CD14-positive monocyte (primary cell): ENCODE measurements at regions not wholly inside any gene's neighbourhood (a gene's known extent, or its start where the extent isn't known, plus 50 kb on each side); places are given as distances from the start of the nearest gene placed in this dataset.

Experiments
- DNase-seq, 3 donors: peaks; one replicate each; pipeline ENCODE4 v3.0.0-alpha.2; 2011 to 2022
- H2AFZ ChIP-seq: 2 replicates; pipeline ENCODE4 v1.6.0; 2012; ENCODE audit warnings: mild to moderate bottlenecking, low read depth, low read length, inconsistent platforms; ENCODE audit not compliant: insufficient read depth, poor library complexity, severe bottlenecking
- H3K27ac ChIP-seq, 2 donors: 1 replicate in 1 of 2; 2 replicates in 1 of 2; pipeline ENCODE4 v1.5.1; 2012 to 2013; ENCODE audit warnings: low read length in 2 of 2, control low read depth in 1 of 2, inconsistent platforms in 1 of 2, low read depth in 1 of 2, mild to moderate bottlenecking in 1 of 2
- H3K27me3 ChIP-seq, 2 donors: one replicate each; pipeline versions ENCODE4 v1.6.0 to v1.6.1; 2011 to 2013; ENCODE audit warnings: low read length in 2 of 2; ENCODE audit not compliant: control insufficient read depth in 2 of 2, insufficient read depth in 2 of 2
- H3K36me3 ChIP-seq, 2 donors: replicated peaks in 1 of 2; 1 replicate in 1 of 2; 2 replicates in 1 of 2; pipeline versions ENCODE4 v1.5.1 to v1.6.1; 2012 to 2013; ENCODE audit warnings: low read length in 2 of 2, control low read depth in 1 of 2, inconsistent platforms in 1 of 2, mild to moderate bottlenecking in 1 of 2; ENCODE audit not compliant: insufficient read depth in 2 of 2, control insufficient read depth in 1 of 2
- H3K4me1 ChIP-seq, 2 donors: 1 replicate in 1 of 2; 2 replicates in 1 of 2; pipeline versions ENCODE4 v1.5.1 to v1.6.1; 2012 to 2013; ENCODE audit warnings: low read length in 2 of 2, control low read depth in 1 of 2, inconsistent platforms in 1 of 2, mild to moderate bottlenecking in 1 of 2, moderate library complexity in 1 of 2; ENCODE audit not compliant: insufficient read depth in 2 of 2, control insufficient read depth in 1 of 2
- H3K4me2 ChIP-seq: replicated peaks from 2 replicates; pipeline ENCODE3; 2012; ENCODE audit warnings: low read length, moderate library complexity, mild to moderate bottlenecking; ENCODE audit not compliant: poor library complexity, severe bottlenecking; ENCODE audit errors: extremely low read depth
- H3K4me3 ChIP-seq, 3 experiments: fragments of 200-600 bp in 1 of 3; sonication (generic) in 1 of 3; replicated peaks in 1 of 3; 1 replicate in 2 of 3; 2 replicates in 1 of 3; pipeline ENCODE4 v1.5.1; 2011 to 2013; ENCODE audit warnings: low read length in 3 of 3, mild to moderate bottlenecking in 3 of 3, control low read depth in 2 of 3, low read depth in 2 of 3, inconsistent platforms in 1 of 3, moderate library complexity in 1 of 3
- H3K79me2 ChIP-seq: 2 replicates; pipeline ENCODE4 v1.6.0; 2012; ENCODE audit warnings: mild to moderate bottlenecking, control low read depth, inconsistent platforms, low read length, moderate library complexity; ENCODE audit not compliant: insufficient read depth
- H3K9ac ChIP-seq: 2 replicates; pipeline ENCODE4 v1.6.0; 2017; ENCODE audit warnings: low read length, mild to moderate bottlenecking; ENCODE audit not compliant: insufficient read depth, poor library complexity, severe bottlenecking
- H3K9me3 ChIP-seq, 2 donors: replicated peaks in 1 of 2; 1 replicate in 1 of 2; 2 replicates in 1 of 2; pipeline versions ENCODE4 v1.5.1 to v1.6.1; 2012 to 2013; ENCODE audit warnings: low read length in 2 of 2, control low read depth in 1 of 2; ENCODE audit not compliant: control insufficient read depth in 1 of 2, insufficient read depth in 1 of 2
- H4K20me1 ChIP-seq: 2 replicates; pipeline ENCODE4 v1.6.0; 2012; ENCODE audit warnings: mild to moderate bottlenecking, low read length, control low read depth, moderate library complexity; ENCODE audit not compliant: insufficient read depth
- H3K27ac Mint-ChIP-seq, 7 donors: one replicate each; pipeline ENCODE4 v1.8.0; 2020; ENCODE audit warnings: mild to moderate bottlenecking in 7 of 7, mixed read lengths in 7 of 7, moderate library complexity in 6 of 7, inconsistent platforms in 2 of 7
- H3K27me3 Mint-ChIP-seq, 3 donors: one replicate each; pipeline ENCODE4 v1.8.0; 2021 to 2022; ENCODE audit warnings: low read depth in 3 of 3, mild to moderate bottlenecking in 3 of 3, mixed read lengths in 3 of 3, moderate library complexity in 3 of 3, inconsistent platforms in 1 of 3
- H3K36me3 Mint-ChIP-seq, 2 donors: one replicate each; pipeline ENCODE4 v1.8.0; 2020; ENCODE audit warnings: mixed read lengths in 2 of 2, inconsistent platforms in 1 of 2, mild to moderate bottlenecking in 1 of 2
- H3K4me1 Mint-ChIP-seq: one replicate; pipeline ENCODE4 v1.8.0; 2020; ENCODE audit warnings: mild to moderate bottlenecking, mixed read lengths
- H3K4me3 Mint-ChIP-seq, 2 donors: one replicate each; pipeline ENCODE4 v1.8.0; 2020; ENCODE audit warnings: mild to moderate bottlenecking in 2 of 2, mixed read lengths in 2 of 2, moderate library complexity in 1 of 2
- H3K9me3 Mint-ChIP-seq, 7 donors: one replicate each; pipeline ENCODE4 v1.8.0; 2020 to 2022; ENCODE audit warnings: mixed read lengths in 7 of 7, mild to moderate bottlenecking in 6 of 7, moderate library complexity in 6 of 7, inconsistent platforms in 2 of 7
- CTCF ChIP-seq: fragments of 200-600 bp; IDR thresholded peaks from one replicate; pipeline ENCODE4 v1.8.0; 2022; ENCODE audit warnings: antibody characterized with exemption, mild to moderate bottlenecking
- WGBS: methylation state at CpG from one replicate; pipeline ENCODE4 v1.1.5; 2013; ENCODE audit warnings: missing lambda C conversion rate; ENCODE audit not compliant: insufficient coverage; 5-methylcytosine and 5-hydroxymethylcytosine counted together
- intact Hi-C, 2 donors: fragments of 100-400 bp; cut with micrococcal nuclease; formaldehyde crosslinking; loops; one replicate each; pipeline versions ENCODE4 v1.15.0 to v1.15.1; 2023

DNA sequence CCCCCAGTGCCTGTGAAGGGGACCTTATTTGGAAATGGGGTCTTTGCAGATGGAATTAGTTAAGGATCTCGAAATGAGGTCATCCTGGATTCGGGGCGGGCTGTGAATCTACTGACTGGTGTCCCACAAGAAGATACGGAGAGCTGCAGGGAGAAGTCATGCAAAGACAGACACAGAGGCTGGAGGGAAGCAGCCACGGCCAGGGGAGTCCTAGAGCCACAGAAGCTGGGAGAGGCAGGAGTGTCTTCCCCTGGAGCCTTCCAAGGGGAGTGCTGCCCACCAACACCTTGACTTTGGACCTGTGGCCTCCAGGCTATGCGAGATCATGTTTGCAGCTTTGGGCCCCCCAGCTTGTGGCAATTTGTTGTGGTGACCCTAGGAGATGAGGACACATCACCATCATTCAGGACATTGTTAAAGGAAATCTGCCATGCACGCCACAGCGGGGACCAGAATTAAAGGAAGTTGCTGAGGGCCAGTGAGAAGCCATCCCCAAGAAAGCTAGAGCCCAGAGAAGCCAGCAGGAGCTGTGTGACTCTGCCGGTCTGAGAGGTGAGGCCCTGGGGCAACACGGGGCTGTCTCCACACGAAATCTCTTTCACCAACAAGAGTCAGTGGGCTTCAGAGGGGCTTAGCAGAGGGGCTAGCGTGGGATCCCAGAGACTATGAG is 434.7 kb downstream of the BRD1 start:
- H3K4me3 Mint-ChIP-seq, result no peak overlapping the region
- H3K4me3 ChIP-seq, result no peak overlapping the region
- no peak overlapping the region for H3K27ac ChIP-seq
- H3K27me3 Mint-ChIP-seq, result peaks cover 4 to 11% (median 7%) of the 10 kb centered on the region in 3 donors
- H3K36me3 ChIP-seq, result no peaks in the 10 kb centered on the region
- H4K20me1 ChIP-seq, result no peaks in the 10 kb centered on the region
- peaks cover 0 to 23% of the 10 kb centered on the region in 2 donors for H3K9me3 ChIP-seq
- no peaks in the 10 kb centered on the region for H3K36me3 Mint-ChIP-seq
- no peaks in the 10 kb centered on the region for H3K79me2 ChIP-seq
- H3K4me1 Mint-ChIP-seq, result no peaks in the 10 kb centered on the region
- DNase-seq, result no peak
- 88% methylated on average over 6 of the region's 12 CpGs for WGBS
- H3K27ac Mint-ChIP-seq, result no peak overlapping the region
- intact Hi-C loops, result no loop called here
- no peaks in the 10 kb centered on the region for H3K4me1 ChIP-seq
- H3K27me3 ChIP-seq, result no peaks in the 10 kb centered on the region
- no peak overlapping the region for H2AFZ ChIP-seq
- H3K9ac ChIP-seq, result no peak overlapping the region
- H3K4me2 ChIP-seq, result no peak overlapping the region
- peaks cover 9 to 23% (median 17%) of the 10 kb centered on the region in 7 donors for H3K9me3 Mint-ChIP-seq
- no peak for TF ChIP-seq CTCF

- Histone ChIP-seq H3K4me2 (no peak overlapping the region), H3K9ac (no peak overlapping the region), H3K79me2 (no peaks in the 10 kb centered on the region), H3K27me3 (no peaks in the 10 kb centered on the region), H3K36me3 (no peaks in the 10 kb centered on the region), H3K4me1 (no peaks in the 10 kb centered on the region), H2AFZ (no peak overlapping the region), H4K20me1 (no peaks in the 10 kb centered on the region), H3K4me3 (no peak overlapping the region), H3K9me3 (peaks cover 0 to 23% of the 10 kb centered on the region in 2 donors), H3K27ac (no peak overlapping the region)
- TF ChIP-seq CTCF, result no peak
- Mint-ChIP-seq H3K4me3 (no peak overlapping the region), H3K9me3 (peaks cover 9 to 23% (median 17%) of the 10 kb centered on the region in 7 donors), H3K27ac (no peak overlapping the region), H3K36me3 (no peaks in the 10 kb centered on the region), H3K4me1 (no peaks in the 10 kb centered on the region), H3K27me3 (peaks cover 4 to 11% (median 7%) of the 10 kb centered on the region in 3 donors)
- 95% methylated on average over 3 of the region's 6 CpGs for WGBS
- intact Hi-C loops, result no loop called here
- DNase-seq, result no peak
These were observed 435.4 kb downstream of the BRD1 start for GRCh38 chr22:49392247-49392646.
